Sigmoid colon (tissue), 6 donors: ENCODE measurements at regions not wholly inside any gene's neighbourhood (a gene's known extent, or its start where the extent isn't known, plus 50 kb on each side); places are given as distances from the start of the nearest gene placed in this dataset.

Source experiments
- DNase-seq: peaks from one replicate; pipeline ENCODE4 v3.0.0-alpha.2; 2019
- H3K27ac ChIP-seq, 4 donors: fragments of 200-600 bp; sonication (generic); one replicate each; pipeline ENCODE4 v1.5.1; 2016 to 2019; ENCODE audit warnings: mild to moderate bottlenecking in 1 of 4
- H3K27me3 ChIP-seq, 3 donors: fragments of 200-600 bp; sonication (generic); one replicate each; pipeline ENCODE4 v1.5.1; 2019; ENCODE audit warnings: mild to moderate bottlenecking in 1 of 3
- H3K36me3 ChIP-seq, 4 donors: fragments of 200-600 bp; sonication (generic); one replicate each; pipeline ENCODE4 v1.5.1; 2016 to 2019
- H3K4me1 ChIP-seq, 4 donors: fragments of 200-600 bp; sonication (generic); one replicate each; pipeline ENCODE4 v1.5.1; 2017 to 2019
- H3K4me3 ChIP-seq, 4 donors: fragments of 200-600 bp; sonication (generic); one replicate each; pipeline ENCODE4 v1.5.1; 2017 to 2019; ENCODE audit warnings: mild to moderate bottlenecking in 2 of 4, moderate library complexity in 1 of 4
- H3K9me3 ChIP-seq, 4 donors: fragments of 200-600 bp in 3 of 4; sonication (generic) in 3 of 4; one replicate each; pipeline versions ENCODE4 v1.5.1 to v1.6.1; 2013 to 2019
- CTCF ChIP-seq, 4 experiments: fragments of 450-650 bp in 3 of 4; fragments of 200-600 bp in 1 of 4; IDR thresholded peaks; one replicate each; pipeline ENCODE4 v1.5.1; 2016 to 2019; ENCODE audit warnings: antibody characterized with exemption in 4 of 4, mild to moderate bottlenecking in 3 of 4, moderate library complexity in 2 of 4
- EP300 ChIP-seq, 4 donors: sonication (generic); formaldehyde crosslinking; IDR thresholded peaks; one replicate each; pipeline ENCODE4 v1.6.1; 2017; ENCODE audit warnings: antibody characterized with exemption in 4 of 4
- POLR2A ChIP-seq, 2 donors: fragments of 450-650 bp; IDR thresholded peaks; one replicate each; pipeline ENCODE4 v1.6.1; 2016; ENCODE audit warnings: antibody characterized with exemption in 2 of 2, mild to moderate bottlenecking in 2 of 2, moderate library complexity in 2 of 2
- POLR2AphosphoS5 ChIP-seq, 4 donors: sonication (generic); formaldehyde crosslinking; IDR thresholded peaks; one replicate each; pipeline ENCODE4 v1.6.1; 2017; ENCODE audit warnings: antibody characterized with exemption in 4 of 4
- WGBS, 2 donors: extraction: QIAGEN DNeasy Blood & Tissue Kit; methylation state at CpG; one replicate each; pipeline ENCODE4 v1.1.7; 2013; 5-methylcytosine and 5-hydroxymethylcytosine counted together
- intact Hi-C: fragments of 100-400 bp; cut with DNase I; formaldehyde crosslinking; loops from one replicate; pipeline ENCODE4 v1.15.1; 2023
- donor health status: healthy with polysubstance abuse.
- donor health status: healthy.

GRCh38 chr9:113817171-113817570, 58.9 kb upstream of the ZNF618 start:
- Histone ChIP-seq H3K4me1 (no peaks in the 10 kb centered on the region), H3K9me3 (no peaks in the 10 kb centered on the region), H3K27ac (no peak overlapping the region), H3K4me3 (no peak overlapping the region), H3K36me3 (no peaks in the 10 kb centered on the region), H3K27me3 (no peaks in the 10 kb centered on the region)
- no peak for DNase-seq
- TF ChIP-seq EP300 (IDR thresholded peaks at IDR 0.05) (no peak), POLR2AphosphoS5 (IDR thresholded peaks at IDR 0.05) (no peak), CTCF (IDR thresholded peaks at IDR 0.05) (no peak), POLR2A (IDR thresholded peaks at IDR 0.05) (no peak)
- intact Hi-C loops = no loop called here

- Histone ChIP-seq H3K27ac (no peak overlapping the region), H3K4me1 (no peaks in the 10 kb centered on the region), H3K4me3 (no peak overlapping the region), H3K36me3 (no peaks in the 10 kb centered on the region), H3K9me3 (no peaks in the 10 kb centered on the region), H3K27me3 (no peaks in the 10 kb centered on the region)
- no peak for TF ChIP-seq POLR2A (IDR thresholded peaks at IDR 0.05)
- no peak for TF ChIP-seq POLR2AphosphoS5 (IDR thresholded peaks at IDR 0.05)
- TF ChIP-seq CTCF (IDR thresholded peaks at IDR 0.05) = no peak
- no peak for TF ChIP-seq EP300 (IDR thresholded peaks at IDR 0.05)
- DNase-seq = no peak
- intact Hi-C loops = no loop called here
- WGBS, 2 donors = 78 to 85% methylated on average over 1 of the region's 1 CpG
Observed at GRCh38 chr9:113818391-113818790, 57.7 kb upstream of the ZNF618 start.

- Histone ChIP-seq H3K4me1 (no peaks in the 10 kb centered on the region), H3K4me3 (no peak overlapping the region), H3K9me3 (no peaks in the 10 kb centered on the region), H3K27ac (no peak overlapping the region), H3K27me3 (no peaks in the 10 kb centered on the region), H3K36me3 (no peaks in the 10 kb centered on the region)
- WGBS, 2 donors = 82 to 87% methylated on average over 2 of the region's 2 CpGs
- DNase-seq = no peak
- intact Hi-C loops = no loop called here
- no peak for TF ChIP-seq CTCF (IDR thresholded peaks at IDR 0.05)
- TF ChIP-seq POLR2A (IDR thresholded peaks at IDR 0.05) = no peak
Observed at GRCh38 chr9:113822315-113822714, 53.8 kb upstream of the ZNF618 start.

GRCh38 chr9:113823421-113823820, 52.7 kb upstream of the ZNF618 start:
- Histone ChIP-seq H3K4me1 (no peaks in the 10 kb centered on the region), H3K36me3 (no peaks in the 10 kb centered on the region), H3K27ac (no peak overlapping the region), H3K9me3 (no peaks in the 10 kb centered on the region), H3K27me3 (no peaks in the 10 kb centered on the region), H3K4me3 (no peak overlapping the region)
- intact Hi-C loops = no loop called here
- WGBS, 2 donors = 97 to 98% methylated on average over 1 of the region's 1 CpG
- no peak for DNase-seq
- TF ChIP-seq POLR2AphosphoS5 (IDR thresholded peaks at IDR 0.05) (no peak), EP300 (IDR thresholded peaks at IDR 0.05) (no peak), POLR2A (IDR thresholded peaks at IDR 0.05) (no peak), CTCF (IDR thresholded peaks at IDR 0.05) (no peak)
